PC-3 (cell line): ENCODE measurements at regions not wholly inside any gene's neighbourhood (a gene's known extent, or its start where the extent isn't known, plus 50 kb on each side); places are given as distances from the start of the nearest gene placed in this dataset.

Source experiments
- EZH2phosphoT487 ChIP-seq: fragments of 300-600 bp; sonication (generic); IDR thresholded peaks from 2 replicates; pipeline ENCODE4 v1.6.1; 2018; ENCODE audit warnings: mild to moderate bottlenecking, antibody characterized with exemption, low read length, borderline replicate concordance
- TF ChIP-seq, protein P1 (sequence below): fragments of 300-600 bp; sonication (generic); conservative IDR thresholded peaks from 2 replicates; pipeline ENCODE4 v1.5.1; 2017; ENCODE audit warnings: antibody characterized with exemption, low read depth, mild to moderate bottlenecking, low read length

GRCh38 chr13:111516712-111517640, 196.5 kb downstream of the TEX29 start:
- TF ChIP-seq, protein P1, sequence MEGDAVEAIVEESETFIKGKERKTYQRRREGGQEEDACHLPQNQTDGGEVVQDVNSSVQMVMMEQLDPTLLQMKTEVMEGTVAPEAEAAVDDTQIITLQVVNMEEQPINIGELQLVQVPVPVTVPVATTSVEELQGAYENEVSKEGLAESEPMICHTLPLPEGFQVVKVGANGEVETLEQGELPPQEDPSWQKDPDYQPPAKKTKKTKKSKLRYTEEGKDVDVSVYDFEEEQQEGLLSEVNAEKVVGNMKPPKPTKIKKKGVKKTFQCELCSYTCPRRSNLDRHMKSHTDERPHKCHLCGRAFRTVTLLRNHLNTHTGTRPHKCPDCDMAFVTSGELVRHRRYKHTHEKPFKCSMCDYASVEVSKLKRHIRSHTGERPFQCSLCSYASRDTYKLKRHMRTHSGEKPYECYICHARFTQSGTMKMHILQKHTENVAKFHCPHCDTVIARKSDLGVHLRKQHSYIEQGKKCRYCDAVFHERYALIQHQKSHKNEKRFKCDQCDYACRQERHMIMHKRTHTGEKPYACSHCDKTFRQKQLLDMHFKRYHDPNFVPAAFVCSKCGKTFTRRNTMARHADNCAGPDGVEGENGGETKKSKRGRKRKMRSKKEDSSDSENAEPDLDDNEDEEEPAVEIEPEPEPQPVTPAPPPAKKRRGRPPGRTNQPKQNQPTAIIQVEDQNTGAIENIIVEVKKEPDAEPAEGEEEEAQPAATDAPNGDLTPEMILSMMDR = no peak
- no peak for TF ChIP-seq EZH2phosphoT487
